GM19240 (cell line): ENCODE measurements at regions not wholly inside any gene's neighbourhood (a gene's known extent, or its start where the extent isn't known, plus 50 kb on each side); places are given as distances from the start of the nearest gene placed in this dataset.

Experiments used
- DNase-seq: peaks from one replicate; pipeline ENCODE4 v3.0.0; 2011; ENCODE audit warnings: low spot score; ENCODE audit not compliant: insufficient read length

DNA sequence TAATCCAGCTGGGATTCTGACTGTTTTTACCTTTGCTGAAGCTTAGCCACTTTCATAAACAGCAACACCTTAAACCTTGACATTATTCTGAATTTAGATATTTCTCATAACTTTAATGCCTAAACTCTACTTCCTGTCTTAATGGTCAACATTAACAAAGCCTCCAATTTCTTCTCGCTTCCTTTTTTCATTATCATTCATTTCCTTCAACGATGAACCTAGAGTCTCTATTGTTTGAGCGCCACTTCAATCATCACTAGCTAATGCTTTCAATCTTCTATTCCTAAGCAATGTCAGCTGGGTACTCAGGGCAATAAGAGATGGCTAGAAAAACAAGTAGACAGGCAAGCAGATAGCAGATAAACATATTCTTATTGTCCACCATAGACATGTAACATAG is 96.6 kb upstream of the TMEM196 start:
- no peak for DNase-seq

- no peak for DNase-seq
Measured at GRCh38 chr7:19853261-19853832, 79.9 kb upstream of the TMEM196 start.

DNA sequence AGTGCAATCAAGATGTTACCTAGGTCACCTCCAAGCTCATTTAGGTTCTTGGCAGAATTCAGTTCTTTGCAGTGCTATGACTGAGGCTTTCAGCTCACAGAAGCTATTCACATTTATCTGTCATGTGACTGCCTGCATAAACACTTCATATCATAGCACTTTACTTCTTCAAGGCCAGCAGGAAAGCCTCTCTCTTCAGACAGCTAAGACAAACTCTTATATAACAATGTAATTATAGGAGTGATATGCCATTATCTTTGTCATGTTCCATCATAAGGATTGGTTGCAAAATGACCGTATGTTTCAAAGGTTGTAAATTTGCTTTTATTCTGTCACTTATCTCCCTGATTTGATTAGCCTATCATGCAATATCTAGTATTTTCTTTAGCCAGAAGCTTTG is 78.8 kb upstream of the TMEM196 start:
- no peak for DNase-seq

DNA sequence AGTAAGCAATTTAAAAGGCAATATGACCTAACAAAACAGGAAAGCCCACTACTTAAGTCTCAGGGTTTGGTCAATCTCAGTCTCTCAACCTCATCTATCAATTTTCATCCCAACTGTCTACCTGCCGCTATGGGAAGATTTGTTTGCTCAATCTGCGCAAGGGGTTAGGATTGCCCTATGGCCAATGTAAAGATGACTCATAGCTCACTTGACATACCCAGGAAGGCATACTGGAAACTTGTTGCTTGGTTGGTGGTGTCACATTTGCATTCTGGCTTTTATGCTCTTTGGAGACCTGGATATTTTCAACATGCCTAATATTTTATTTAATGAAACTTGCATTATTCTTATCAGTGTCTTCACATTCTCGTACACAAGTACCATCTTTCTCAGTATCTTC is 78.1 kb upstream of the TMEM196 start:
- no peak for DNase-seq

GRCh38 chr7:19834566-19834965 is 61.1 kb upstream of the TMEM196 start:
- DNase-seq = no peak

DNA sequence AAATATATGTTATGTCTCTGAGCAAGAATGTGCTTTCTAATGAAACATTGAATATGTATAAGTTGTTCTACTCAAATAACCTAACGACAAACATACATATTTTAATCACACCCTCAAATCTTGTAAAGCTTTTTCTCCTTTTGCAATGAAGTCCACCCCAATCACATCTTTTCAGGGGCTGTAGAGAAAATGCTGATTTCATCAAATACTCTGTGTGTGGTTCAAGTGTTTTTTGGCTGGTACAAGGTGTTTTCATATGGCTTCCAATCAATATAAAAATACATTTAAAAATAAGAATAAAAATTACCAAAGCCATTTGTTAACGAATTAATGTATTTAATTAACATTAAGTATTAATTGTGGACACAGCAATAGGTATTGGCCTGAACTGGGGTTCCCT is 57.2 kb upstream of the TMEM196 start:
- no peak for DNase-seq
